Activated B cell treated with CpG ODN at 0.5 μM for 24 hours (primary cell): ENCODE measurements at regions not wholly inside any gene's neighbourhood (a gene's known extent, or its start where the extent isn't known, plus 50 kb on each side); places are given as distances from the start of the nearest gene placed in this dataset.

ENCODE experiments used
- ATAC-seq: fragments of 200-7000 bp; cut with Tn5 transposase; one replicate; pipeline ENCODE4 v1.10.0; 2021; ENCODE audit warnings: low read depth, mild to moderate bottlenecking, moderate library complexity
- CTCF ChIA-PET: fragments of 350-600 bp; sonication (Branson Sonifier 250); formaldehyde crosslinking; loops from one replicate; lab custom pipeline; 2021; ENCODE audit warnings: antibody characterized with exemption; lab: Charles Lee
- POLR2A ChIA-PET: fragments of 350-600 bp; sonication (Branson Sonifier 250); formaldehyde crosslinking; loops from one replicate; lab custom pipeline; 2021; ENCODE audit warnings: antibody characterized with exemption; lab: Charles Lee
- DNase-seq: peaks from one replicate; pipeline ENCODE4 v3.0.0; 2022
- H3K27ac Mint-ChIP-seq: one replicate; pipeline ENCODE4 v1.8.0; 2020; ENCODE audit warnings: mixed read lengths
- H3K27me3 Mint-ChIP-seq: one replicate; pipeline ENCODE4 v1.8.0; 2021; ENCODE audit warnings: mixed read lengths
- H3K36me3 Mint-ChIP-seq: one replicate; pipeline ENCODE4 v1.8.0; 2021; ENCODE audit warnings: low read depth, mixed read lengths
- H3K4me1 Mint-ChIP-seq: one replicate; pipeline ENCODE4 v1.8.0; 2021; ENCODE audit warnings: mixed read lengths
- H3K4me3 Mint-ChIP-seq: one replicate; pipeline ENCODE4 v1.8.0; 2020; ENCODE audit warnings: mild to moderate bottlenecking, mixed read lengths
- H3K9me3 Mint-ChIP-seq: one replicate; pipeline ENCODE4 v1.8.0; 2020; ENCODE audit warnings: mixed read lengths
- intact Hi-C: fragments of 100-400 bp; cut with micrococcal nuclease; formaldehyde crosslinking; loops from one replicate; pipeline ENCODE4 v1.15.1; 2024
- TF ChIP-seq, protein P1 (sequence below): fragments of 200-600 bp; IDR thresholded peaks from one replicate; pipeline ENCODE4 v1.8.0; 2022; ENCODE audit warnings: antibody characterized with exemption, mild to moderate bottlenecking

DNA sequence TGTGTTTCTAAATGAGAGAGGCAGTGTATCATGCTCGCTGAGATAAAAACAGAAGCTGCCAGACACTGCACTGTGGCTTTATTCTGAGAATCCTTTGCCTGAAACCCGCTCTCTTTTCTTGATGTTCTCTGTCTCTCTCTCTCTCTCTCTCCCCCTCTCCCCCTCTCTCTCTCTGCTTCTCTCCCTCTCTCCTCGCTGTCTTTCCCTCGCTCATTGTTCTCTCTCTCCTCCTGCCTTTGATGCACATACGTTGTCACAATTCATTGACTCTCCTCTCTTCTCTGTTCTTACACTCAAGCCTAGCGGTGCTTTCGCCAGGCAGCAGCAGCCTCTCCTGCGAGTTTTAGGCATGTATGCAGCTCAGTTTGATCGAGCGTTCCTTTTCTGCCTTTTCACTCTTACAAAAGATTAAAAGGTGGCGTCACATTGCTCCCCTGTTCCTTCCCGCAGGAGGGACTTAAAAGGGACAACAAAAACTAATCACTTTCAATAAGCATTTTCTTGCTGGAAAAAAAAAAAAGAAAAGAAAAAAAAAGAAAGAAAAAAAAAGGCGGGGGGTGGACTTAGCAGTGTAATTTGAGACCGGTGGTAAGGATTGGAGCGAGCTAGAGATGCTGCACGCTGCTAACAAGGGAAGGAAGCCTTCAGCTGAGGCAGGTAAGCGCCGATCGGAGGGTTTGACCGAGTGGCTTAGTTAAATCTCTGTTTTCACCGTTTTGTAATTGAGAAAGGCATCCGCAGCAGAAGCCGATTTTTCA is 717.9 kb upstream of the WWC1 start:
- Mint-ChIP-seq H3K27ac (no peak overlapping the region), H3K9me3 (no peaks in the 10 kb centered on the region), H3K4me1 (no peaks in the 10 kb centered on the region), H3K4me3 (no peak overlapping the region), H3K36me3 (no peaks in the 10 kb centered on the region), H3K27me3 (peaks cover 4% of the 10 kb centered on the region)
- CTCF ChIA-PET, result no interaction called here
- no peak for DNase-seq
- TF ChIP-seq, protein P1, sequence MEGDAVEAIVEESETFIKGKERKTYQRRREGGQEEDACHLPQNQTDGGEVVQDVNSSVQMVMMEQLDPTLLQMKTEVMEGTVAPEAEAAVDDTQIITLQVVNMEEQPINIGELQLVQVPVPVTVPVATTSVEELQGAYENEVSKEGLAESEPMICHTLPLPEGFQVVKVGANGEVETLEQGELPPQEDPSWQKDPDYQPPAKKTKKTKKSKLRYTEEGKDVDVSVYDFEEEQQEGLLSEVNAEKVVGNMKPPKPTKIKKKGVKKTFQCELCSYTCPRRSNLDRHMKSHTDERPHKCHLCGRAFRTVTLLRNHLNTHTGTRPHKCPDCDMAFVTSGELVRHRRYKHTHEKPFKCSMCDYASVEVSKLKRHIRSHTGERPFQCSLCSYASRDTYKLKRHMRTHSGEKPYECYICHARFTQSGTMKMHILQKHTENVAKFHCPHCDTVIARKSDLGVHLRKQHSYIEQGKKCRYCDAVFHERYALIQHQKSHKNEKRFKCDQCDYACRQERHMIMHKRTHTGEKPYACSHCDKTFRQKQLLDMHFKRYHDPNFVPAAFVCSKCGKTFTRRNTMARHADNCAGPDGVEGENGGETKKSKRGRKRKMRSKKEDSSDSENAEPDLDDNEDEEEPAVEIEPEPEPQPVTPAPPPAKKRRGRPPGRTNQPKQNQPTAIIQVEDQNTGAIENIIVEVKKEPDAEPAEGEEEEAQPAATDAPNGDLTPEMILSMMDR, result no peak
- ATAC-seq, result no peak
- POLR2A ChIA-PET, result no interaction called here
- intact Hi-C loops, result no loop called here

DNA sequence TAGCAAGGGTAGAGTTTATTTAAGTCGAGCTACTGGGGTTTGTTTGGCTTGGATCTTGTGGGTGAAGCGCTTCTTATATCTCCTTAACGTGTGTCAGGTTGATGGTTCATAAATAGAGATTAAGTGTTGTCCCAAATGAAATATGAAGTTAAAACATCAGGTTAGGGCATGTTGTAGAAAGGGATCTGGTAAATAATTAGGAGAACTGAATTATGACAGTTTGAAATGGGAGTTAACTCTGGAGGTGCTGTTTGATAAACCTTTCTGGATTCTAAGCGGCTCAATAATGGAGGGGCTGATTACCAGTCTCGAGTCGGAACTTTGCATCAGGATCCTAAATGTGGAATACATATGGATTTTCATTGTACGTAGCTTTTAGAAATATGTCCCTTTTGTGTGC is 717.0 kb upstream of the WWC1 start:
- ATAC-seq (no peak), DNase-seq (no peak)
- peaks cover 4% of the 10 kb centered on the region for H3K27me3 Mint-ChIP-seq
- TF ChIP-seq, protein P1, result no peak
- intact Hi-C loops, result no loop called here
- POLR2A ChIA-PET, result no interaction called here
- H3K4me1 Mint-ChIP-seq, result no peaks in the 10 kb centered on the region
- no peak overlapping the region for H3K27ac Mint-ChIP-seq
- H3K36me3 Mint-ChIP-seq, result no peaks in the 10 kb centered on the region
- no peak overlapping the region for H3K4me3 Mint-ChIP-seq
- CTCF ChIA-PET, result no interaction called here
- no peaks in the 10 kb centered on the region for H3K9me3 Mint-ChIP-seq

DNA sequence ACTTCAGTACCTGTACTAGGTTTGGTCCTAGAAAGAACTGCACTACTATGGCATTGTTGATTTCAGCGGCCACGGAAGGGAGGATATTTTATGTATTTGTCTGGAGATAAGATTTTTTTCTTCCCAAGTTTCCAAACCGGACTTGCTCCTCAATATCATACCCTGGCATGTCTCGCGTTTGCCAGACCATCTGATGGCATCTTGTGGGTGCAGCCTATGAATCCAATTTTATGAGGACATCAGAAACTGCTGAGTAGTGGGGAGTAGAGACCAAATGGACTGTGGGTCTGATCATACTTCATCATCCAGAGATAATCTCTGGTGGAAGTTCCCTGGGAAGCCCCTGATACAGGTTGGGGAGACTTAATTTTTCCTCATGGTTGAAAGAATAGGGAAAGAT is 716.1 kb upstream of the WWC1 start:
- no peaks in the 10 kb centered on the region for H3K9me3 Mint-ChIP-seq
- no peak overlapping the region for H3K27ac Mint-ChIP-seq
- ATAC-seq (no peak), DNase-seq (no peak)
- H3K36me3 Mint-ChIP-seq, result no peaks in the 10 kb centered on the region
- TF ChIP-seq, protein P1, result no peak
- ChIA-PET CTCF (no interaction called here), POLR2A (no interaction called here)
- no peaks in the 10 kb centered on the region for H3K4me1 Mint-ChIP-seq
- intact Hi-C loops, result no loop called here
- H3K27me3 Mint-ChIP-seq, result peaks cover 4% of the 10 kb centered on the region
- H3K4me3 Mint-ChIP-seq, result no peak overlapping the region

DNA sequence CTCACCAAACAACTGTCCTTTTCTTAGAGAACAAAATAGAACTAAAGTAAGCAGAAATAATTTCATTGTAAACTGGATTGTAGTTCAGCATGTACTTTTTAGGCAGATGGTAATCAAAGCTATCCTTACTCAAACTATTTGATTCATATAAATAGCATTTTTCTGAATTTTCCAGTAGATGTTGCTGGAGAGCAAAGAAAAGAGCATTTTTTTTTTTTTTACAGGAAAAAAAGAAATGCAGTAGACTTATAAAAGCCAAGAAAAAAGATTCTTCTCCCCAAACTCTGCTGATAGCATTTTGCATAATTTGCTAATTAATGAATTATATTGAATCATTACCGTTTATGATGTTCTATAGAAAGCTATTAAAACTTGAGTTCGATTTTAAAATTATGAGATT is 715.3 kb upstream of the WWC1 start:
- ChIA-PET POLR2A (no interaction called here), CTCF (no interaction called here)
- DNase-seq, result no peak
- no peaks in the 10 kb centered on the region for H3K9me3 Mint-ChIP-seq
- no peak for ATAC-seq
- no peaks in the 10 kb centered on the region for H3K4me1 Mint-ChIP-seq
- TF ChIP-seq, protein P1, result no peak
- no peak overlapping the region for H3K4me3 Mint-ChIP-seq
- intact Hi-C loops, result no loop called here
- H3K27me3 Mint-ChIP-seq, result peaks cover 4% of the 10 kb centered on the region
- no peak overlapping the region for H3K27ac Mint-ChIP-seq
- no peaks in the 10 kb centered on the region for H3K36me3 Mint-ChIP-seq

DNA sequence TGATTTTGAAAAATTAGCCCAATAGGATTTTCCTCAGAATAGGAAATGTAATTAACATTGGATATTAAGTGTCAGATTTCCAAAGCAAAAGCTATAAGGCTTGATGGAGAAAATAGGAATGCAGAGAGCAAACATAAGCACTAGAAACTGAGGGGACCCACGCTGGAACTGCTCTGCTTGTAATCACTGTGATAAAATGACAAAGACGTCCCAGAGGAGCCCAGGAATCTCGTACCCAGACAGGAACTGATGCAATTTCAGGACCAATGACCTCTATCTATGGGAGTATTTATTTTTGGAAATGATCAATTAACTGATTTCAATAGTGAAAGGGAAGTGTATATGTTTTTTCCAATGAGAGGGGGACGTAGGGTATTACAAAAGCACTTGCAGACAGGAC is 714.5 kb upstream of the WWC1 start:
- Mint-ChIP-seq H3K27ac (no peak overlapping the region), H3K36me3 (no peaks in the 10 kb centered on the region), H3K27me3 (peaks cover 4% of the 10 kb centered on the region), H3K4me3 (no peak overlapping the region), H3K4me1 (no peaks in the 10 kb centered on the region), H3K9me3 (no peaks in the 10 kb centered on the region)
- CTCF ChIA-PET, result no interaction called here
- ATAC-seq (no peak), DNase-seq (no peak)
- intact Hi-C loops, result no loop called here
- TF ChIP-seq, protein P1, result no peak
- POLR2A ChIA-PET, result no interaction called here
